Lower leg skin (tissue), 3 donors: ENCODE measurements at regions not wholly inside any gene's neighbourhood (a gene's known extent, or its start where the extent isn't known, plus 50 kb on each side); places are given as distances from the start of the nearest gene placed in this dataset.

Experiments used
- CTCF ChIP-seq, 3 donors: fragments of 450-650 bp; IDR thresholded peaks; one replicate each; pipeline ENCODE4 v1.5.1; 2016; ENCODE audit warnings: antibody characterized with exemption in 3 of 3, mild to moderate bottlenecking in 3 of 3, moderate library complexity in 2 of 3
- POLR2A ChIP-seq, 2 donors: fragments of 450-650 bp; IDR thresholded peaks; one replicate each; pipeline ENCODE4 v1.6.1; 2016 to 2017; ENCODE audit warnings: antibody characterized with exemption in 2 of 2, mild to moderate bottlenecking in 1 of 2, moderate library complexity in 1 of 2

- no peak for TF ChIP-seq CTCF (IDR thresholded peaks at IDR 0.05)
- no peak for TF ChIP-seq POLR2A (IDR thresholded peaks at IDR 0.05)
Observed at GRCh38 chrX:146994163-146994562, 179.6 kb upstream of the CXorf51A start.
